ENCODE measurements at regions not wholly inside any gene's neighbourhood (a gene's known extent, or its start where the extent isn't known, plus 50 kb on each side); places are given as distances from the start of the nearest gene placed in this dataset.
A peak's percentile ranks its signal among the peaks of the same experiment; 100 is the strongest.

DNA sequence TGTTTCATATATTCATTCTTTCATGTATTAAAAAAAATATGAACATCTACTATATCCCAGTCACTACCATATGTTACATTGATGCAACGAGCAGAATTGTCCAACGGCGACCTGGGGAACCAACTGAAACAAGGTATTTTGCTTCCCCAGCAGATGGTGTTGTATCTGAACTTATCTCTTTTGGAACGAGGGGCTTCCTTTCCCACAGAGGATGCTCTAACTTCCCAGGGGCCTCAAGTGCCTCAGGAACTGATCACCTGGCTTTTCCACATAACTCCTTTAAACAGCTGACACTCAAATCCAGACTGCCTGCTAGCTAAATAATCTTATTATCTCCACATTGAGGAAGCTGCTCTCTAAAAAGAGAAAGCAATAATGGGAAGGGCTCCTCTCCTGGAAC is 259.3 kb downstream of the HTR7 start:
- CTCF ChIA-PET: interaction anchor here (0.8 to 1.9 kb wide), 4 partner anchors 13 to 114 kb away, joined by 3 to 5 read pairs (median 4); no protein-coding TSS in a partner anchor
- POLR2A ChIA-PET: interaction anchor here (0.7 kb wide), 1 partner anchor 9 kb away, joined by 3 read pairs; no protein-coding TSS in a partner anchor
- peaks cover under 1% of the 10 kb centered on the region; the same call in 1 of the 2 replicates for H3K4me1 Mint-ChIP-seq
- no peak for DNase-seq (ENCODE audit: low spot score)
- peaks cover 26% of the 10 kb centered on the region for H3K9me3 Mint-ChIP-seq
- H3K4me3 Mint-ChIP-seq: no peak overlapping the region
- TF ChIP-seq FOXP1 (CRISPR knock-in tag; IDR thresholded peaks at IDR 0.05; ENCODE audit: borderline replicate concordance) (no peak), CREM (CRISPR knock-in tag; IDR thresholded peaks at IDR 0.05) (no peak), ZNF423 (CRISPR knock-in tag; IDR thresholded peaks at IDR 0.05) (no peak), MXD4 (CRISPR knock-in tag; IDR thresholded peaks at IDR 0.05; ENCODE audit: borderline replicate concordance) (no peak), ZNF121 (CRISPR knock-in tag; IDR thresholded peaks at IDR 0.05) (no peak), NR3C1 (CRISPR knock-in tag; conservative IDR thresholded peaks at IDR 0.05; ENCODE audit: low read depth) (no peak)
- TF ChIP-seq, protein P1, sequence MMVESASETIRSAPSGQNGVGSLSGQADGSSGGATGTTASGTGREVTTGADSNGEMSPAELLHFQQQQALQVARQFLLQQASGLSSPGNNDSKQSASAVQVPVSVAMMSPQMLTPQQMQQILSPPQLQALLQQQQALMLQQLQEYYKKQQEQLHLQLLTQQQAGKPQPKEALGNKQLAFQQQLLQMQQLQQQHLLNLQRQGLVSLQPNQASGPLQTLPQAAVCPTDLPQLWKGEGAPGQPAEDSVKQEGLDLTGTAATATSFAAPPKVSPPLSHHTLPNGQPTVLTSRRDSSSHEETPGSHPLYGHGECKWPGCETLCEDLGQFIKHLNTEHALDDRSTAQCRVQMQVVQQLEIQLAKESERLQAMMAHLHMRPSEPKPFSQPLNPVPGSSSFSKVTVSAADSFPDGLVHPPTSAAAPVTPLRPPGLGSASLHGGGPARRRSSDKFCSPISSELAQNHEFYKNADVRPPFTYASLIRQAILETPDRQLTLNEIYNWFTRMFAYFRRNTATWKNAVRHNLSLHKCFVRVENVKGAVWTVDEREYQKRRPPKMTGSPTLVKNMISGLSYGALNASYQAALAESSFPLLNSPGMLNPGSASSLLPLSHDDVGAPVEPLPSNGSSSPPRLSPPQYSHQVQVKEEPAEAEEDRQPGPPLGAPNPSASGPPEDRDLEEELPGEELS (CRISPR knock-in tag; IDR thresholded peaks at IDR 0.05): no peak
- peaks cover 12% of the 10 kb centered on the region for H3K36me3 Mint-ChIP-seq
- peak; percentile 36; the same call in 1 of the 2 replicates for ATAC-seq
- H3K27ac Mint-ChIP-seq: no peak overlapping the region
- H3K27me3 Mint-ChIP-seq (ENCODE audit: low read depth): no peaks in the 10 kb centered on the region

DNA sequence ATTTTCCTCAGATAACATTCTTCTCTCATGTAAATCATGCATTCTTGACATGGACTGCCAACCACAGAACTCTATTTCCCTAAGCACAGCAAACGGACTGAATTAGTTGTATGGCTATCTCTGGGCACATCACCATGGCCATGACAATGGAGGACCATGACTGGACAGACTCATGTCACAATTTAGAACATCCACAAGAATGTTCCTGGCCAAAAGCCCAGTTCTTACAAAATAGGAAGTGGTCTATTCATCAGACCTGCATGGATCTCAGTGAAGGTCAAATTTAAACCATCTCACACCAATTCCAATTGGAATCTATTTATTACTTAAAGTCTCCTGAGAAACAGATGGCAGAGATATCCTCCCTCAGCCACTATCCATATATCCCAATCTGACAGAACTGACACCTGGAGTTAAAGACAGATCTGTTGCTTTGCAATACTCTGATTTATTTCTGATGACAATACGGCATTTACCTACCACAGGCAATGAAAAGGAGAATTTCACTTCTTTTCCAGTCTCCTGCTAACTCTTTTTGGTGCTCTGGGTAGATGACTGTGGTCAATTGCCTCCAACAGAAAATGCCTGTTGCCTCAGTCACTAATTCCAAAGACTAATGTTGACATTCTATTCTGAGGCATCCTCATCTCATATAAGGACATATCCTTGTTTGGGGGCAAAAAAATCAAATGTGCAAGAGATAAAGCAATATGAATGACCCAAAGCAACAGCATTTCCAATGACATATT is 254.8 kb downstream of the HTR7 start:
- ChIA-PET POLR2A (no interaction called here), CTCF (no interaction called here)
- DNase-seq (ENCODE audit: low spot score) (no peak), ATAC-seq (no peak)
- H3K36me3 Mint-ChIP-seq: peaks cover 12% of the 10 kb centered on the region
- peaks cover 3% of the 10 kb centered on the region; the same call in 1 of the 2 replicates for H3K4me1 Mint-ChIP-seq
- H3K9me3 Mint-ChIP-seq: peaks cover 38% of the 10 kb centered on the region
- no peaks in the 10 kb centered on the region for H3K27me3 Mint-ChIP-seq (ENCODE audit: low read depth)
- no peak overlapping the region for H3K27ac Mint-ChIP-seq
- TF ChIP-seq ZNF121 (CRISPR knock-in tag; IDR thresholded peaks at IDR 0.05) (no peak), ZNF138 (CRISPR knock-in tag; conservative IDR thresholded peaks at IDR 0.05) (no peak)
- TF ChIP-seq, protein P2, sequence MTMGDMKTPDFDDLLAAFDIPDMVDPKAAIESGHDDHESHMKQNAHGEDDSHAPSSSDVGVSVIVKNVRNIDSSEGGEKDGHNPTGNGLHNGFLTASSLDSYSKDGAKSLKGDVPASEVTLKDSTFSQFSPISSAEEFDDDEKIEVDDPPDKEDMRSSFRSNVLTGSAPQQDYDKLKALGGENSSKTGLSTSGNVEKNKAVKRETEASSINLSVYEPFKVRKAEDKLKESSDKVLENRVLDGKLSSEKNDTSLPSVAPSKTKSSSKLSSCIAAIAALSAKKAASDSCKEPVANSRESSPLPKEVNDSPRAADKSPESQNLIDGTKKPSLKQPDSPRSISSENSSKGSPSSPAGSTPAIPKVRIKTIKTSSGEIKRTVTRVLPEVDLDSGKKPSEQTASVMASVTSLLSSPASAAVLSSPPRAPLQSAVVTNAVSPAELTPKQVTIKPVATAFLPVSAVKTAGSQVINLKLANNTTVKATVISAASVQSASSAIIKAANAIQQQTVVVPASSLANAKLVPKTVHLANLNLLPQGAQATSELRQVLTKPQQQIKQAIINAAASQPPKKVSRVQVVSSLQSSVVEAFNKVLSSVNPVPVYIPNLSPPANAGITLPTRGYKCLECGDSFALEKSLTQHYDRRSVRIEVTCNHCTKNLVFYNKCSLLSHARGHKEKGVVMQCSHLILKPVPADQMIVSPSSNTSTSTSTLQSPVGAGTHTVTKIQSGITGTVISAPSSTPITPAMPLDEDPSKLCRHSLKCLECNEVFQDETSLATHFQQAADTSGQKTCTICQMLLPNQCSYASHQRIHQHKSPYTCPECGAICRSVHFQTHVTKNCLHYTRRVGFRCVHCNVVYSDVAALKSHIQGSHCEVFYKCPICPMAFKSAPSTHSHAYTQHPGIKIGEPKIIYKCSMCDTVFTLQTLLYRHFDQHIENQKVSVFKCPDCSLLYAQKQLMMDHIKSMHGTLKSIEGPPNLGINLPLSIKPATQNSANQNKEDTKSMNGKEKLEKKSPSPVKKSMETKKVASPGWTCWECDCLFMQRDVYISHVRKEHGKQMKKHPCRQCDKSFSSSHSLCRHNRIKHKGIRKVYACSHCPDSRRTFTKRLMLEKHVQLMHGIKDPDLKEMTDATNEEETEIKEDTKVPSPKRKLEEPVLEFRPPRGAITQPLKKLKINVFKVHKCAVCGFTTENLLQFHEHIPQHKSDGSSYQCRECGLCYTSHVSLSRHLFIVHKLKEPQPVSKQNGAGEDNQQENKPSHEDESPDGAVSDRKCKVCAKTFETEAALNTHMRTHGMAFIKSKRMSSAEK (CRISPR knock-in tag; IDR thresholded peaks at IDR 0.05; ENCODE audit: borderline replicate concordance): no peak
- no peak overlapping the region for H3K4me3 Mint-ChIP-seq

DNA sequence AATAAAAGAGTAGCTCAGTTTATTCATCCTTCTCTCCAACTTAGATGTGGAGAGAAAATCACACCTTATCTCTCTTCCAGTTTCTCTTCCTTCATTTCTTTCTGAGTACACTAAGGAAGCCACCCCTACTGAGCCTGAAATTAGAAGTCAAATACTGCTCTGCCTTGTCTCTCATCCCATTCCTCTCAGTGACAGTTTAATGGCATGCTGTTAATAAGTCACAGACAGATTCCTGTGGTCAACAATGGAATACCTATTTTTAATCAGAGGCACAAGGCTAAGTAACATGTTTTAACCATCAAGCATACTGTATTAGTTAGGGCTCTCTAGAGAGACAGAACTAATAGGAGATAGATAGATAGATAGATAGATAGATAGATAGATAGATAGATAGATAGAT is 253.2 kb downstream of the HTR7 start:
- ChIA-PET POLR2A (no interaction called here), CTCF (no interaction called here)
- Mint-ChIP-seq H3K36me3 (peaks cover 12% of the 10 kb centered on the region), H3K4me1 (peaks cover 3% of the 10 kb centered on the region; the same call in 1 of the 2 replicates), H3K27me3 (ENCODE audit: low read depth) (no peaks in the 10 kb centered on the region), H3K9me3 (peaks cover 44% of the 10 kb centered on the region), H3K27ac (no peak overlapping the region), H3K4me3 (no peak overlapping the region)
- no peak for DNase-seq (ENCODE audit: low spot score)
- no peak for ATAC-seq
- TF ChIP-seq FOXP1 (CRISPR knock-in tag; IDR thresholded peaks at IDR 0.05; ENCODE audit: borderline replicate concordance) (no peak), NR2C2 (CRISPR knock-in tag; IDR thresholded peaks at IDR 0.05) (no peak), GRHL2 (CRISPR knock-in tag; IDR thresholded peaks at IDR 0.05; ENCODE audit: insufficient replicate concordance, severe bottlenecking) (no peak), FOXK1 (CRISPR knock-in tag; IDR thresholded peaks at IDR 0.05) (no peak)
- TF ChIP-seq, protein P3, sequence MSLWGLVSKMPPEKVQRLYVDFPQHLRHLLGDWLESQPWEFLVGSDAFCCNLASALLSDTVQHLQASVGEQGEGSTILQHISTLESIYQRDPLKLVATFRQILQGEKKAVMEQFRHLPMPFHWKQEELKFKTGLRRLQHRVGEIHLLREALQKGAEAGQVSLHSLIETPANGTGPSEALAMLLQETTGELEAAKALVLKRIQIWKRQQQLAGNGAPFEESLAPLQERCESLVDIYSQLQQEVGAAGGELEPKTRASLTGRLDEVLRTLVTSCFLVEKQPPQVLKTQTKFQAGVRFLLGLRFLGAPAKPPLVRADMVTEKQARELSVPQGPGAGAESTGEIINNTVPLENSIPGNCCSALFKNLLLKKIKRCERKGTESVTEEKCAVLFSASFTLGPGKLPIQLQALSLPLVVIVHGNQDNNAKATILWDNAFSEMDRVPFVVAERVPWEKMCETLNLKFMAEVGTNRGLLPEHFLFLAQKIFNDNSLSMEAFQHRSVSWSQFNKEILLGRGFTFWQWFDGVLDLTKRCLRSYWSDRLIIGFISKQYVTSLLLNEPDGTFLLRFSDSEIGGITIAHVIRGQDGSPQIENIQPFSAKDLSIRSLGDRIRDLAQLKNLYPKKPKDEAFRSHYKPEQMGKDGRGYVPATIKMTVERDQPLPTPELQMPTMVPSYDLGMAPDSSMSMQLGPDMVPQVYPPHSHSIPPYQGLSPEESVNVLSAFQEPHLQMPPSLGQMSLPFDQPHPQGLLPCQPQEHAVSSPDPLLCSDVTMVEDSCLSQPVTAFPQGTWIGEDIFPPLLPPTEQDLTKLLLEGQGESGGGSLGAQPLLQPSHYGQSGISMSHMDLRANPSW (CRISPR knock-in tag; conservative IDR thresholded peaks at IDR 0.05; ENCODE audit: low read depth): no peak

Data from WTC11 (cell line).